WTC11 (cell line): ENCODE measurements at regions not wholly inside any gene's neighbourhood (a gene's known extent, or its start where the extent isn't known, plus 50 kb on each side); places are given as distances from the start of the nearest gene placed in this dataset.

ENCODE experiments used
- ATAC-seq: fragments of 200-7000 bp; cut with Tn5 transposase; 2 replicates; pipeline ENCODE4 v1.10.0; 2021; ENCODE audit warnings: mild to moderate bottlenecking, moderate library complexity
- CTCF ChIA-PET: fragments of 300-600 bp; sonication (Branson Sonifier 250); formaldehyde crosslinking; loops from one replicate; lab custom pipeline; 2021; ENCODE audit warnings: antibody characterized with exemption; lab: Charles Lee
- POLR2A ChIA-PET: fragments of 350-600 bp; sonication (Branson Sonifier 250); formaldehyde crosslinking; loops from one replicate; lab custom pipeline; 2021; ENCODE audit warnings: antibody characterized with exemption; lab: Charles Lee
- DNase-seq: peaks from one replicate; pipeline ENCODE4 v3.0.0; 2021; ENCODE audit warnings: low spot score
- H3K27ac Mint-ChIP-seq: 2 replicates; pipeline ENCODE4 v1.8.0; 2021; ENCODE audit warnings: mixed read lengths
- H3K27me3 Mint-ChIP-seq: 2 replicates; pipeline ENCODE4 v1.8.0; 2021; ENCODE audit warnings: low read depth, mild to moderate bottlenecking, moderate library complexity, mixed read lengths
- H3K36me3 Mint-ChIP-seq: 2 replicates; pipeline ENCODE4 v1.8.0; 2021; ENCODE audit warnings: mixed read lengths
- H3K4me1 Mint-ChIP-seq: 2 replicates; pipeline ENCODE4 v1.8.0; 2022; ENCODE audit warnings: mixed read lengths
- H3K4me3 Mint-ChIP-seq: 2 replicates; pipeline ENCODE4 v1.8.0; 2021; ENCODE audit warnings: mild to moderate bottlenecking, moderate library complexity, mixed read lengths
- H3K9me3 Mint-ChIP-seq: 2 replicates; pipeline ENCODE4 v1.8.0; 2021; ENCODE audit warnings: mixed read lengths
- ATF2 ChIP-seq: sonication (generic); formaldehyde crosslinking; IDR thresholded peaks from 2 replicates; pipeline ENCODE4 v1.8.1; 2022; ENCODE audit warnings: low read depth, missing genetic modification reagents, borderline replicate concordance
- CDX4 ChIP-seq: fragments of 250-450 bp; sonication (Bioruptor Pico); IDR thresholded peaks from 2 replicates; pipeline ENCODE4 v1.9.0; 2021; ENCODE audit warnings: moderate library complexity, mild to moderate bottlenecking, inconsistent platforms, borderline replicate concordance
- ELF4 ChIP-seq: sonication (generic); formaldehyde crosslinking; IDR thresholded peaks from 2 replicates; pipeline ENCODE4 v1.8.1; 2022; ENCODE audit warnings: low read depth, mild to moderate bottlenecking, moderate library complexity, missing genetic modification reagents
- GTF2I ChIP-seq: fragments of 250-450 bp; sonication (Bioruptor Pico); conservative IDR thresholded peaks from 2 replicates; pipeline ENCODE4 v1.4.0; 2021; ENCODE audit warnings: mild to moderate bottlenecking
- IRF1 ChIP-seq: sonication (generic); formaldehyde crosslinking; IDR thresholded peaks from 2 replicates; pipeline ENCODE4 v1.8.0; 2023; ENCODE audit warnings: missing genetic modification reagents
- JUN ChIP-seq: sonication (generic); formaldehyde crosslinking; IDR thresholded peaks from 2 replicates; pipeline ENCODE4 v1.8.0; 2023; ENCODE audit warnings: mild to moderate bottlenecking, missing genetic modification reagents
- MLX ChIP-seq: sonication (generic); formaldehyde crosslinking; IDR thresholded peaks from 2 replicates; pipeline ENCODE4 v1.8.1; 2023; ENCODE audit warnings: mild to moderate bottlenecking, missing genetic modification reagents, moderate library complexity
- PREB ChIP-seq: sonication (generic); formaldehyde crosslinking; IDR thresholded peaks from 2 replicates; pipeline ENCODE4 v1.8.1; 2022; ENCODE audit warnings: mild to moderate bottlenecking, missing genetic modification reagents, moderate library complexity, borderline replicate concordance
- SMAD4 ChIP-seq: sonication (generic); formaldehyde crosslinking; IDR thresholded peaks from 2 replicates; pipeline ENCODE4 v1.8.0; 2022; ENCODE audit warnings: mild to moderate bottlenecking, missing genetic modification reagents
- SOX15 ChIP-seq: fragments of 250-450 bp; sonication (Bioruptor Pico); IDR thresholded peaks from 2 replicates; pipeline ENCODE4 v1.9.0; 2021; ENCODE audit warnings: mild to moderate bottlenecking
- ZNF263 ChIP-seq: sonication (generic); formaldehyde crosslinking; IDR thresholded peaks from 2 replicates; pipeline ENCODE4 v1.8.1; 2022; ENCODE audit warnings: low read depth, mild to moderate bottlenecking, moderate library complexity, missing genetic modification reagents
- ZNF416 ChIP-seq: fragments of 250-450 bp; sonication (Bioruptor Pico); IDR thresholded peaks from 2 replicates; pipeline ENCODE4 v1.9.0; 2021; ENCODE audit warnings: mild to moderate bottlenecking, inconsistent platforms
- ZNF512 ChIP-seq: sonication (generic); formaldehyde crosslinking; IDR thresholded peaks from 2 replicates; pipeline ENCODE4 v1.8.1; 2022; ENCODE audit warnings: missing genetic modification reagents, borderline replicate concordance
- TF ChIP-seq, protein P1 (sequence below): sonication (generic); formaldehyde crosslinking; IDR thresholded peaks from 2 replicates; pipeline ENCODE4 v1.8.1; 2023; ENCODE audit warnings: mild to moderate bottlenecking, missing genetic modification reagents
- TF ChIP-seq, protein P2 (sequence below): sonication (generic); formaldehyde crosslinking; IDR thresholded peaks from 2 replicates; pipeline ENCODE4 v1.8.1; 2023; ENCODE audit warnings: mild to moderate bottlenecking, missing genetic modification reagents, borderline replicate concordance
- TF ChIP-seq, protein P3 (sequence below): fragments of 250-450 bp; sonication (Bioruptor Pico); IDR thresholded peaks from 2 replicates; pipeline ENCODE4 v2.1.2; 2022; ENCODE audit warnings: mild to moderate bottlenecking, moderate library complexity

DNA sequence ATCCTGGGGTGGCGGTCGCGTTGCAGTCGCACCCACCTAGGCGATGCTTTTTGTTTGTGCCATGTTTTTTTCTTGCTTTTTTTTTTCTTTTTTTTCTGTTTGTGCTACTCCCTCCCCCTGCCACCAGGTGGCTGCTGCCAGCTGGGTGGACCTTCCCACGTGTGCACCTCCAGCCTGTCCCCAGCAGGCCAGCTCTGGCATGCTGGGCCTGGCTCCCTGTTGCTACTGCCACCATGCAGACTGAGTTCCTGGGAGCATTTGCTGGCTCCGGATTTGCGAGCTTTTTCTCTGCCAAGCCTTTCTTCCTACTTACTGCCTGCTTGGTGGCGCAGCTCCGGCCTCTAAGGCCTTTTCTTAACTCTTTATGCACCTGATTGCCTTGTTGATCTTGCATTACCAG is 161.2 kb upstream of the WDFY3 start (continued):
- TF ChIP-seq, protein P1, sequence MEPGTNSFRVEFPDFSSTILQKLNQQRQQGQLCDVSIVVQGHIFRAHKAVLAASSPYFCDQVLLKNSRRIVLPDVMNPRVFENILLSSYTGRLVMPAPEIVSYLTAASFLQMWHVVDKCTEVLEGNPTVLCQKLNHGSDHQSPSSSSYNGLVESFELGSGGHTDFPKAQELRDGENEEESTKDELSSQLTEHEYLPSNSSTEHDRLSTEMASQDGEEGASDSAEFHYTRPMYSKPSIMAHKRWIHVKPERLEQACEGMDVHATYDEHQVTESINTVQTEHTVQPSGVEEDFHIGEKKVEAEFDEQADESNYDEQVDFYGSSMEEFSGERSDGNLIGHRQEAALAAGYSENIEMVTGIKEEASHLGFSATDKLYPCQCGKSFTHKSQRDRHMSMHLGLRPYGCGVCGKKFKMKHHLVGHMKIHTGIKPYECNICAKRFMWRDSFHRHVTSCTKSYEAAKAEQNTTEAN: no peak
- TF ChIP-seq, protein P2, sequence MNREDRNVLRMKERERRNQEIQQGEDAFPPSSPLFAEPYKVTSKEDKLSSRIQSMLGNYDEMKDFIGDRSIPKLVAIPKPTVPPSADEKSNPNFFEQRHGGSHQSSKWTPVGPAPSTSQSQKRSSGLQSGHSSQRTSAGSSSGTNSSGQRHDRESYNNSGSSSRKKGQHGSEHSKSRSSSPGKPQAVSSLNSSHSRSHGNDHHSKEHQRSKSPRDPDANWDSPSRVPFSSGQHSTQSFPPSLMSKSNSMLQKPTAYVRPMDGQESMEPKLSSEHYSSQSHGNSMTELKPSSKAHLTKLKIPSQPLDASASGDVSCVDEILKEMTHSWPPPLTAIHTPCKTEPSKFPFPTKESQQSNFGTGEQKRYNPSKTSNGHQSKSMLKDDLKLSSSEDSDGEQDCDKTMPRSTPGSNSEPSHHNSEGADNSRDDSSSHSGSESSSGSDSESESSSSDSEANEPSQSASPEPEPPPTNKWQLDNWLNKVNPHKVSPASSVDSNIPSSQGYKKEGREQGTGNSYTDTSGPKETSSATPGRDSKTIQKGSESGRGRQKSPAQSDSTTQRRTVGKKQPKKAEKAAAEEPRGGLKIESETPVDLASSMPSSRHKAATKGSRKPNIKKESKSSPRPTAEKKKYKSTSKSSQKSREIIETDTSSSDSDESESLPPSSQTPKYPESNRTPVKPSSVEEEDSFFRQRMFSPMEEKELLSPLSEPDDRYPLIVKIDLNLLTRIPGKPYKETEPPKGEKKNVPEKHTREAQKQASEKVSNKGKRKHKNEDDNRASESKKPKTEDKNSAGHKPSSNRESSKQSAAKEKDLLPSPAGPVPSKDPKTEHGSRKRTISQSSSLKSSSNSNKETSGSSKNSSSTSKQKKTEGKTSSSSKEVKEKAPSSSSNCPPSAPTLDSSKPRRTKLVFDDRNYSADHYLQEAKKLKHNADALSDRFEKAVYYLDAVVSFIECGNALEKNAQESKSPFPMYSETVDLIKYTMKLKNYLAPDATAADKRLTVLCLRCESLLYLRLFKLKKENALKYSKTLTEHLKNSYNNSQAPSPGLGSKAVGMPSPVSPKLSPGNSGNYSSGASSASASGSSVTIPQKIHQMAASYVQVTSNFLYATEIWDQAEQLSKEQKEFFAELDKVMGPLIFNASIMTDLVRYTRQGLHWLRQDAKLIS (CRISPR knock-in tag): no peak
- TF ChIP-seq ATF2: no peak
- TF ChIP-seq CDX4 (CRISPR knock-in tag): no peak
- TF ChIP-seq, protein P3, sequence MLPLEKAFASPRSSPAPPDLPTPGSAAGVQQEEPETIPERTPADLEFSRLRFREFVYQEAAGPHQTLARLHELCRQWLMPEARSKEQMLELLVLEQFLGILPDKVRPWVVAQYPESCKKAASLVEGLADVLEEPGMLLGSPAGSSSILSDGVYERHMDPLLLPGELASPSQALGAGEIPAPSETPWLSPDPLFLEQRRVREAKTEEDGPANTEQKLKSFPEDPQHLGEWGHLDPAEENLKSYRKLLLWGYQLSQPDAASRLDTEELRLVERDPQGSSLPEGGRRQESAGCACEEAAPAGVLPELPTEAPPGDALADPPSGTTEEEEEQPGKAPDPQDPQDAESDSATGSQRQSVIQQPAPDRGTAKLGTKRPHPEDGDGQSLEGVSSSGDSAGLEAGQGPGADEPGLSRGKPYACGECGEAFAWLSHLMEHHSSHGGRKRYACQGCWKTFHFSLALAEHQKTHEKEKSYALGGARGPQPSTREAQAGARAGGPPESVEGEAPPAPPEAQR (CRISPR knock-in tag): no peak

GRCh38 chr4:85128246-85129204 is 162.0 kb upstream of the WDFY3 start:
- CTCF ChIA-PET: interaction anchor here (0.5 to 1.4 kb wide), 10 partner anchors 11 to 619 kb away, joined by 3 to 9 read pairs (median 3); no protein-coding TSS in a partner anchor
- H3K9me3 Mint-ChIP-seq: peaks cover 9% of the 10 kb centered on the region; the same call in 1 of the 2 replicates
- ATAC-seq (peak; percentile 16), DNase-seq (no peak)
- no peaks in the 10 kb centered on the region for H3K36me3 Mint-ChIP-seq
- peaks cover 47% of the 10 kb centered on the region for H3K4me1 Mint-ChIP-seq
- H3K27ac Mint-ChIP-seq: peak overlapping the region; percentile 46
- POLR2A ChIA-PET: no interaction called here
- TF ChIP-seq ZNF263 (CRISPR knock-in tag): no peak
- TF ChIP-seq IRF1 (CRISPR knock-in tag): no peak
- no peak for TF ChIP-seq SOX15 (CRISPR knock-in tag)
- no peak for TF ChIP-seq MLX (CRISPR knock-in tag)
- TF ChIP-seq JUN: no peak
- no peak for TF ChIP-seq PREB (CRISPR knock-in tag)
- TF ChIP-seq ZNF416: no peak
- TF ChIP-seq SMAD4 (CRISPR knock-in tag): no peak
- no peak for TF ChIP-seq ZNF512 (CRISPR knock-in tag)
- TF ChIP-seq GTF2I (CRISPR knock-in tag): no peak
- TF ChIP-seq, protein P1: no peak
- no peak for TF ChIP-seq ELF4
- H3K4me3 Mint-ChIP-seq: peak overlapping the region; percentile 20; the same call in 1 of the 2 replicates
- H3K27me3 Mint-ChIP-seq: peaks cover 28% of the 10 kb centered on the region
